Type B pancreatic cell (in vitro differentiated cells): ENCODE measurements at regions not wholly inside any gene's neighbourhood (a gene's known extent, or its start where the extent isn't known, plus 50 kb on each side); places are given as distances from the start of the nearest gene placed in this dataset.

Source experiments
- DNase-seq: peaks from one replicate; pipeline ENCODE4 v3.0.0; 2021; ENCODE audit warnings: mixed read lengths; ENCODE audit not compliant: unreplicated experiment; ENCODE audit errors: extremely low spot score
- H3K27ac Mint-ChIP-seq: 2 replicates; pipeline ENCODE4 v1.8.0; 2021; ENCODE audit warnings: mild to moderate bottlenecking, mixed read lengths
- H3K27me3 Mint-ChIP-seq: 2 replicates; pipeline ENCODE4 v1.8.0; 2021; ENCODE audit warnings: mixed read lengths
- H3K36me3 Mint-ChIP-seq: 2 replicates; pipeline ENCODE4 v1.8.0; 2021; ENCODE audit warnings: mixed read lengths
- H3K4me1 Mint-ChIP-seq: one replicate; pipeline ENCODE4 v1.8.0; 2021; ENCODE audit warnings: mixed read lengths; ENCODE audit not compliant: unreplicated experiment
- H3K4me3 Mint-ChIP-seq: 2 replicates; pipeline ENCODE4 v1.8.0; 2021; ENCODE audit warnings: mild to moderate bottlenecking, mixed read lengths
- H3K9me3 Mint-ChIP-seq: 2 replicates; pipeline ENCODE4 v1.8.0; 2021; ENCODE audit warnings: mixed read lengths
- TF ChIP-seq, protein P1 (sequence below): fragments of 200-600 bp; sonication (generic); conservative IDR thresholded peaks from 2 replicates; pipeline ENCODE4 v1.5.0; 2021; ENCODE audit warnings: antibody characterized with exemption, mild to moderate bottlenecking

DNA sequence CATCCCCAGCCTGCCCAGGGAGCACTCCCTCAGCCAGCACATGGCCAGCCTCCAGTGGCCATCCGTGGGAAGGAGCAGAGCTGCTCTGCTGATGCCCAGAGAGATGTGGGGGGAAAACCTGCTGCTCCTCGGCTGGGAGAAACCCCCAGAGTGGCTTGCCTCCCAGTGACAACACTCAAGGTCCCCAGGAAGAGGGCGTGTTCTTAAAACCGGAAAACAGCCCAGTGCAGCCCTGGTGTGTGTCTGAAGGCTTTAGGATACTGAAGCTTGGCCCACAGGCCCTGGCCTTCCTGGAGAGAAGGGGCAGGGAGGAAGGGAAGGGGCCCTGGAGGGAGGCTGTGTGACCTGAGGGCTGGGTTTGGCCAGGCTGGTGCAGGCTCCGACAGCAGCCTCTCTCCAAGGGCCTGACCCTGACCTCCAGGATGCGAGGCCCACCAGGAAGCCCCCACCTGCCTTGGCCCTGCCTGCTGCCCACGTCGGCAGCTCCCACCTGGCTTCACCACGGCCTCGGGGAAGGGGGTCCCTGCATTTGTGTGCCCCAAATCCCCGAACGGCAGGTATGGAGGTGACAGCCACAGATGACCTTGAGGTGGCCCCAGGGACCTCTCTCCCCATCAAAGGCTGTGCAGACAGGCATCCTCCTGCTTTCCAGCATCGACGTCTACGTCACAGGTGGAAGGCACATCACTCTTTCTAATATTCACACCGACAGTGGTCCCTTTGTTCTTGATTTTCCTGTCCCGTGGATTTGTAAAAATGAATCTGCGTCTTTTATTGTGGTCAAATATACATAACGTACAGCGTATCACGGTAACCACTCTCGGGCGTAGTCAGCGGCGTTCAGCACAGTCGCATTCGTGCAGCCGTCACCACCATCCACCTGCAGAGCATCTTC, 190.0 kb upstream of the C14orf180 start:
- H3K9me3 Mint-ChIP-seq: no peaks in the 10 kb centered on the region
- H3K4me1 Mint-ChIP-seq: no peaks in the 10 kb centered on the region
- peaks cover 9% of the 10 kb centered on the region for H3K27me3 Mint-ChIP-seq
- H3K36me3 Mint-ChIP-seq: no peaks in the 10 kb centered on the region
- TF ChIP-seq, protein P1, sequence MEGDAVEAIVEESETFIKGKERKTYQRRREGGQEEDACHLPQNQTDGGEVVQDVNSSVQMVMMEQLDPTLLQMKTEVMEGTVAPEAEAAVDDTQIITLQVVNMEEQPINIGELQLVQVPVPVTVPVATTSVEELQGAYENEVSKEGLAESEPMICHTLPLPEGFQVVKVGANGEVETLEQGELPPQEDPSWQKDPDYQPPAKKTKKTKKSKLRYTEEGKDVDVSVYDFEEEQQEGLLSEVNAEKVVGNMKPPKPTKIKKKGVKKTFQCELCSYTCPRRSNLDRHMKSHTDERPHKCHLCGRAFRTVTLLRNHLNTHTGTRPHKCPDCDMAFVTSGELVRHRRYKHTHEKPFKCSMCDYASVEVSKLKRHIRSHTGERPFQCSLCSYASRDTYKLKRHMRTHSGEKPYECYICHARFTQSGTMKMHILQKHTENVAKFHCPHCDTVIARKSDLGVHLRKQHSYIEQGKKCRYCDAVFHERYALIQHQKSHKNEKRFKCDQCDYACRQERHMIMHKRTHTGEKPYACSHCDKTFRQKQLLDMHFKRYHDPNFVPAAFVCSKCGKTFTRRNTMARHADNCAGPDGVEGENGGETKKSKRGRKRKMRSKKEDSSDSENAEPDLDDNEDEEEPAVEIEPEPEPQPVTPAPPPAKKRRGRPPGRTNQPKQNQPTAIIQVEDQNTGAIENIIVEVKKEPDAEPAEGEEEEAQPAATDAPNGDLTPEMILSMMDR: no peak
- H3K4me3 Mint-ChIP-seq: no peak overlapping the region
- no peak overlapping the region for H3K27ac Mint-ChIP-seq
- peak; percentile 63 for DNase-seq

DNA sequence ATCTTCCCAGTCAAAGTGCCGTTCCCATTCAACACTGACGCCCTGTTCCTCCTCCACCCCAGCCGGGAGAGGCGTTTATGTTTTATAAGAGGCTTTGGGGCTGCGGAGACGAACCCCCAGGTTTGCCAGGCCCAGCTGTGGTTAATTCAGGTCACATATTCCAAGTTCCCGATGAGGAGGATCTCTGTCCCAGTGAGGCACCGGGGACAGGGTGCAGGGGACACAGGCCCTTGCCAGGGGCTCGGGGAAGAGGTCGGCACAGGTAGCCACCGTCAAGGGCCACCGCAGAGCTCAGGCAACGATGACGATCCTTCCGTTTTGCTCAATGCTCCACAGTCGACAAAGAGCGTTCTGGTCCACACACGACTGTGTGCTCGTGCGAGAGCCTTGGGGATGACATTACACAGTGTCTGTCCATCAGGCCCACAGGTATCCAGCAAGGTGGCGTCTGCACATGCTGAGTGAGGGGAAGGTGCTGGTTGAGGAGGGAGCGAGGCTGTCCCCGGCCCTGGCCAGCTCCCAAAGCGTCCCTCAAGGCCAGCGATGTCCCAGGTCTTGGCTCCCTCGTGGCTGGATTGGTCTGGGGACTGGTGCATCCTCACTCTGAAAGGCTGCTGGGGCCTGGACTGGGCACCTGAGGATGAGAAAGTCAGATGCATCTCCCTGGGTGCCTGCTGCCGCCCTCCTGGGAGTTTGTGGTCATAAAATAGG, 189.2 kb upstream of the C14orf180 start:
- DNase-seq: peak; percentile 55
- no peaks in the 10 kb centered on the region for H3K4me1 Mint-ChIP-seq
- H3K27me3 Mint-ChIP-seq: peaks cover 9% of the 10 kb centered on the region
- no peak overlapping the region for H3K4me3 Mint-ChIP-seq
- H3K9me3 Mint-ChIP-seq: no peaks in the 10 kb centered on the region
- H3K36me3 Mint-ChIP-seq: no peaks in the 10 kb centered on the region
- H3K27ac Mint-ChIP-seq: no peak overlapping the region
- TF ChIP-seq, protein P1: no peak

DNA sequence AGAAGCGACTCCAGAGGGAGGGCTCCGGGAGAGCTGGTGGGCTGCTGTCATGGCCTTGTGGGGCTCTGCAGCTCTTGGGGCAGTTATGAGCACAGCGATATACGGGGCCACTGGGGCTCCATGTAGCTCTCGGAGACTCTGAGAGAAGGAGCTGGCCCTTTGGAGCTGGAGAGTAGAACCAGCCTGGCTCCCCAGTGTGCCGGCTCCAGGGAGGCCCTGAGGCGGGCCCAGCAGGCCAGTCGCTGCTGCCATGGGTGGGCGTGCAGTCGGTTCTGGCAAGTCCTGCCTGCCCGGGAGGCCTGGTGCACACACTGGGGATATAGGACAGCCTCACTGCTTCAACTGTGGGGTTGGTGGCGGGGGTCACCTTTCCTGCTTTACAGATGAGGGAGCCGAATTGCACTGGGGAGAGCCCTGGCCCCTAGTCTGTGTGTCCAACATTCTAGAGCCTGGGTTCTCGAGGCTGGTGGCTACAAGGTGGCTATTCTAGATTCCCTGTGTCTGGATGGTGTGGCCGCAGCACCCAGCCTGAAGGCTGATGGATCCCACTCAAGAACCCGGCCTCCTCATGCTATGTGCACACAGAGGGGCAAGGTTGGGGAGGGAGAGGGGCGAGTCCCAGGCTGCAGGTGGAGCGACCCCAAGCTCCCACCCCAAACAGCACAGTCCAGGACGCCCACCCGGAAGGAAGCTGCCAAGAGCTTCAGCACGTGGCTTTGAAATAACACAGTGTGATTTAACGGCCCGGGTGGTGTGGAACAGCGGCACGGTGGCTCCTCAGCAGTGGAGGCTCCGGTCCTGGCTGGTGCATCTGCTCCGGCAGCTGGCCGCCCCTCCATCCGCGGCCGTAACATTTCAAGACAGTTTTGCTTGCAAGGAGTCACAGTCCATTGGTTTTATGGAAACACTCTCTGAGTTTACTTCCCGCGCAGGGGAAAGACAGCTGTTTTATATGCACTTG, 188.3 kb upstream of the C14orf180 start:
- Mint-ChIP-seq H3K4me3 (no peak overlapping the region), H3K27me3 (peaks cover 13% of the 10 kb centered on the region), H3K27ac (no peak overlapping the region), H3K36me3 (no peaks in the 10 kb centered on the region), H3K9me3 (no peaks in the 10 kb centered on the region), H3K4me1 (no peaks in the 10 kb centered on the region)
- peak; percentile 62 for DNase-seq
- TF ChIP-seq, protein P1: no peak

DNA sequence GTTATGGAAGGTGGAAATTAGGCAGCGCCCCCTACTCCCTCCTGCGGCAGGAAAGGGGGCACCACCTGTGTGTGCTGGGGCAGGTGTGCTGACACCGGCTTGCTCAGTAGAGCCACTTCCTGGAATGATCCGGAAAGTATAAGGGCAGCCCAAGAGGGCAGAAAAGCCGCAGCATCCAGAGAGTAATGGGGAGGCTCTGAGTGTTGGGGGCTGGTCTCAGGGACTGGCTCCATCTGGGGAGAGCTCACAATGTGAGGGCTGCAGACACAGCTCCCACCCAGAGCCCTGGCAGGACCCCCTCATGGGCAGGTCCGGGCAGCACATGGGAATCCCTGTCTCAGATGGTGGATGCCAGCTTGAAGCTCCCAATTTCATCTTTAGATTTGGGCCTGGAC, 187.6 kb upstream of the C14orf180 start:
- H3K36me3 Mint-ChIP-seq: no peaks in the 10 kb centered on the region
- peaks cover 16% of the 10 kb centered on the region for H3K27me3 Mint-ChIP-seq

More for the DNA sequence above, 187.6 kb upstream of the C14orf180 start:
- TF ChIP-seq, protein P1: no peak
- Mint-ChIP-seq H3K9me3 (peaks cover 1% of the 10 kb centered on the region), H3K27ac (no peak overlapping the region), H3K4me1 (no peaks in the 10 kb centered on the region), H3K4me3 (no peak overlapping the region)
- DNase-seq: peak; percentile 52
